HG02981 (cell line): ENCODE measurements at regions not wholly inside any gene's neighbourhood (a gene's known extent, or its start where the extent isn't known, plus 50 kb on each side); places are given as distances from the start of the nearest gene placed in this dataset.
"Not testable (repeated sequence)": the region's sequence is repeated elsewhere in the genome, so short reads cannot be mapped to it uniquely, and the experiment has no call there.

Experiments
- ATAC-seq: cut with Tn5 transposase; IDR thresholded peaks from one replicate; pipeline ENCODE4 v1.9.1; 2021; ENCODE audit warnings: mild to moderate bottlenecking, moderate library complexity; ENCODE audit not compliant: unreplicated experiment

- not testable (repeated sequence) for ATAC-seq
Measured at GRCh38 chr5:93682471-93683404, 58.7 kb downstream of the POU5F2 start.

- no peak for ATAC-seq
Measured at GRCh38 chr5:93681432-93681831, 60.0 kb downstream of the POU5F2 start.

GRCh38 chr5:93677359-93677891, 64.0 kb downstream of the POU5F2 start:
- no peak for ATAC-seq

GRCh38 chr5:93676704-93677103, 64.7 kb downstream of the POU5F2 start:
- no peak for ATAC-seq

GRCh38 chr5:93675460-93676450, 65.6 kb downstream of the POU5F2 start:
- ATAC-seq, result peak; percentile 59

- peak; percentile 61 for ATAC-seq
Measured at GRCh38 chr5:93674866-93675459, 66.4 kb downstream of the POU5F2 start.

GRCh38 chr5:93674138-93674537, 67.3 kb downstream of the POU5F2 start:
- ATAC-seq, result no peak

GRCh38 chr5:93673316-93673954, 68.0 kb downstream of the POU5F2 start:
- no peak for ATAC-seq

GRCh38 chr5:93665648-93666047, 75.8 kb downstream of the POU5F2 start:
- ATAC-seq, result no peak

- no peak for ATAC-seq
Measured at GRCh38 chr5:93660677-93661076, 77.7 kb downstream of the NR2F1 start.

GRCh38 chr5:93658044-93658443, 75.0 kb downstream of the NR2F1 start:
- ATAC-seq, result no peak

GRCh38 chr5:93654676-93655075, 71.7 kb downstream of the NR2F1 start:
- ATAC-seq, result no peak

- no peak for ATAC-seq
Measured at GRCh38 chr5:93653716-93654115, 70.7 kb downstream of the NR2F1 start.

- no peak for ATAC-seq
Measured at GRCh38 chr5:93649234-93649900, 66.3 kb downstream of the NR2F1 start.

- ATAC-seq, result no peak
Measured at GRCh38 chr5:93644760-93645159, 61.7 kb downstream of the NR2F1 start.
